GM12892 (cell line): ENCODE measurements at regions not wholly inside any gene's neighbourhood (a gene's known extent, or its start where the extent isn't known, plus 50 kb on each side); places are given as distances from the start of the nearest gene placed in this dataset.

Experiments
- POLR2A ChIP-seq: IDR thresholded peaks from 2 replicates; pipeline ENCODE4 v1.6.1; 2011; ENCODE audit warnings: low read depth, low read length, control low read depth
- POLR2AphosphoS5 ChIP-seq: IDR thresholded peaks from 2 replicates; pipeline ENCODE4 v1.6.1; 2011; ENCODE audit warnings: low read depth, low read length, control low read depth

- TF ChIP-seq POLR2A = no peak
- TF ChIP-seq POLR2AphosphoS5 = no peak
Measured at GRCh38 chr2:118251427-118251826, 163.2 kb downstream of the INSIG2 start.
